ENCODE measurements at regions not wholly inside any gene's neighbourhood (a gene's known extent, or its start where the extent isn't known, plus 50 kb on each side); places are given as distances from the start of the nearest gene placed in this dataset.

DNA sequence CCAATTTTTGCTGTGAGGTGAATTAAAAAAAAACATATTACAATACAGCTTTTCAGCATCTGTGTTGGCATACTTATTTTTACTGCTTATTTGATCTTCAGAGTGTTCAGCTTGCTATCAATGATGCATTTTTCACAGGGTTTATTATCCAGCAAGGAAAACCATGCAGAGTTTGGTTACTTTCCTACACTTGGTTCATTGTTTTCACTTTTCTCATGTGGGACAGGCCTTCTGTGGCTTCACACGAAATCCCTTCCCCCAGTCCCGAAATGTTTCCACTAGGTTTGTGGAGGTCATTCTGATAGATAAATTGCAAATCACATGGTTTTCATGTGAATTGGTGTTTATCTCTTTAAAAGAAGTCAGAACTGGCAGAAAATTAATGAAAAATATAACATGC lies 205.8 kb downstream of the SPCS3 start:
- no peak for DNase-seq

DNA sequence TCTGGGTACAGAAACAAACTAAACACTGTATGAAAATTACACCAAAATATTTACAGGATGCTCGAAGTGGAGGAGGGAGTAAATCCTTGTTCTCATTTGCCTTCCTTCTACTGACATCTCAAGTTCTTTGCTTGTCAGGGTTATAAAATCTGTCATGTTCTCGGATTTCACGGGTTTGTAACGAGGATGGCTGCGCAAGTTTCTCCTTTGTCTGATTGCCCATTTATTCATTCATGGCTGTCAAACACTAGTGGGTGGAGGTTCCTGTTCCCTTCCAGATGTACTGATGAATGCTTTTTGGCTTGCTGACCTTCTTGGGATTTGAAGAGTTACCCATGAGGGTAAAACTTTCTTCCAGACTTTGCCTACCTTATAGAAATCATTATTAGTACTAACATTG lies 206.9 kb downstream of the SPCS3 start:
- DNase-seq = no peak

DNA sequence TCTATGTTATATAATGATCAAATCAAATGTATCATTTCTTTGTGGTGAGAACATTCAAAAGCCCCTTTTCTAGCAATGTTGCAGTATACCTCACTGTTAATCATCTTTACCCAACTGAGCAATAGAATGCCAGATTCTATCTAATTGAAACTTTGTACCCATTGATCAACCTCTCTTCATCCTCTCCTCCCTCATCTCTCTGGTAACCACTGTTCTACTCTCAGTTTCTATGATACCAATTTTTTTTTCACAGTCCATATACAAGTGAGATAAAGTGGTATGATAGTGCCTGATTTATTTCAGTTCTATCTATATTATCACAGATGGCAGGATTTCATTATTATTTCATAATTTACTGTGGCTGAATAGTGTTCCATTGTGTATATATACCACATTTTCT lies 209.8 kb downstream of the SPCS3 start:
- no peak for DNase-seq

DNA sequence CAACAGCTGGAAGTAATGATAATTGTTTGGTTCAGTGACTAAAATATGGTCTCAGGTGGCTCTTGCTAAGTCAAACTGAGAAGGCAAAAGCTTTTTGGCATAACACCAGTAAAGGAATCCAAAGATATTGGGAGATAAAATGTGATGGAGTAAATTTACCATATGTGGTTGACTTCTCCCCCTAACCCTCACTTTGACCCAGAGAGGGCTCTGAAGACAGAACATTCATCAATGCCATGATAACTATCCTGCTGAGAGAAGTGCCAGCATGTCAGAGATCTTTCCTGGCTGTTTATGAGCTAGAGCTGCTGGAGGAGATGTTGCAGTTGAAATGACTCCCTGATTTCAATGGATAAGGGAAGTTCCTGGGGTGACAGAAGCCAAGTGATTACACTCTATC lies 213.4 kb downstream of the SPCS3 start:
- DNase-seq = no peak

DNA sequence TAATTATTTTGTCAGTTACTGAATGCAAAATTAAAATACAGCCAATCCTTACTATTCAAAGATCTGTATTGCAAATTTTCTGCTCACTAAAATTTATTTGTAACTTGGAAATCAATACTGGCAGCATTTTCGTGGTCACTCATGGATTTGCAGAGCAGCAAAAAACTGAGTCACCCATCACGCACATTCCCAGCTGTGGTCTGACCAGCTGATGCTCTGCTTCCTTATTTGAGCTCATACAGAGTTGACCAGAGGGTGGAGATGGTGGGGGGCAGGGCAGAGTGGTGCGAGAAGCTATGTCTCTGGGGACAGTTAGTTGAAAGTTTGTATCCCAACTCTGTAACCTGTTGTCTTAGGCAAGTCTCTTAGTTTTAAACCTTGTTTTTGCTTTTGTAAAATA lies 214.8 kb downstream of the SPCS3 start:
- no peak for DNase-seq

DNA sequence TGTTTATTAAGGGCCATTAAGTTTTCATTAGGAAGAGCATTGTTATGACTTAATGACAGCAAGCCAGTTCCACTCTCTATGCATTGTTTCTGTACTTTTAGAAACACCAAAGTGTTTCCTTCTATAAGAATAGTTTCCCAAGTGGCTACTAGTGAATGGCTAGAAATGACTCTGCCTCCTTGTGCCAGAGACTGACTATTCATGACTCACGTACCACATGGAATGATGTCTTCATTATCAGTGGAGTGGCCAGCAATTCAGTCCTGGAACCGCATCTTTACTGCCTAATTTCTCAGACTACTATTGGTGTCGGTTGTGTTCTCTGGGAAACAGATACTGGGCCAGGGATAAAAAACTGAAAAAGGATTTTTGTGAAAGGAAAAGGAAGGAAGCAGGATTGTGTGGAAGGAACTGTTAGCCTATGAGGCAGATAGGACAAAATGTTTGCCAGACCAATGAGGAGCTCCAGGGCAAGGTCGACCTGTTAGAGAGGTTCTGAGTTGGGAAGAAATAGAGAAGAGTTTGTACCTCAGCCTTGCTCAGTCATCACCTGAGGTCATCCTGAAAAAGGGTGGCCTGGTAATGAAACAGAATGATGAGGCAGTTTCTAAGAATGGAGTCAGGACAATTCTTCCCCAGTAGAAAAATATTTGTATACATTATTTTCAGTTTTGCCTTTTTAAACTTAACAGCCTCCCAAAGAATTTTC lies 218.6 kb downstream of the SPCS3 start:
- DNase-seq = no peak

DNA sequence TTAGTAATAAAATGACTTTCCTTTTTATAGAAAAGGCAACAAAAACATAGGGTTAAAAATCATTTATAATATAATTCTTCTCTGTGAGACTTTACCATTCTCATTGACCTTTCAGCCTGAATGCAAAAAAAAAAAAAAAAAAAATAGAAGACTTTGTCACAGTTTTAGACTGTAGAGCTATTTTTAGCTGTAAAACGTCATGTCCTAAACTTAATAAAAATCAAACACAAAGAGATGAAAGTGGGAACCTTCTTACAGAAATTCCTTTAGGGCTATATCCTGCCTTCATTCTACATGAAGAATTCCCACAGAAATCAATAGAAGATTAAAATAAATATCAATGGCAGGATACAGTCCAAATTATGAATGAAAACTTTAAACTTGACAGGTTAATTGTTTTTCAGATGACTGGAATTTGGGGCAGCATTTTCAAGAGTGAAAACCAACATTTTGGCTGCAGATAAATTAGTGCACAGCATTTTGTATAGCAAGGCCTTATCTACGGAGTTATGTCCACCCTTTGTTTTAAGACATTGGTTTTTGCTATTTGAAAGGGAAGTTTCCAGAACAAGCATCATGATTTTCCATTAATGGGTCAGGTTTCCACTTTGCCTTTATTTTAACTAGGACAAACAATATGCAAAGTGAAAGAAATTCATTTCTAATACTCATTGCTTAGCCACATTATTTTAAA lies 219.5 kb downstream of the SPCS3 start:
- DNase-seq = no peak

DNA sequence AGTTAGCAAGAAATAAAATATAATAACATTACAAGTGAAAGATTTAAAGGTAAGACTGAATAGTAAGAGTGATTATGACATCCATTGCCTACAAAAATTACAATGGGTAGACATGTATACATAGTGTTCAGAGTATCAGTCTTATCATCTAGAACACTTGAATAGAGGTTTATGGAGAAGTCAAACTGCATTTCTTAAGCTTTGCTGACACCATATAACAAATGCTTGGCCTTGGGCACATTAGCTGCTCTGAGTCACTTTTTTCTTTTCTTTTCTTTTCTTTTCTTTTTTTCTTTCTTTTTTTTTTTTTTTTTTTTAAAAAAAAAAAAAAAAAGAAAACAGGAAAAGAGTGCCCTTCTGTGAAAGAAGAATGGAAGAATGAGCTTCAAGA lies 220.0 kb downstream of the SPCS3 start:
- DNase-seq = no peak

DNA sequence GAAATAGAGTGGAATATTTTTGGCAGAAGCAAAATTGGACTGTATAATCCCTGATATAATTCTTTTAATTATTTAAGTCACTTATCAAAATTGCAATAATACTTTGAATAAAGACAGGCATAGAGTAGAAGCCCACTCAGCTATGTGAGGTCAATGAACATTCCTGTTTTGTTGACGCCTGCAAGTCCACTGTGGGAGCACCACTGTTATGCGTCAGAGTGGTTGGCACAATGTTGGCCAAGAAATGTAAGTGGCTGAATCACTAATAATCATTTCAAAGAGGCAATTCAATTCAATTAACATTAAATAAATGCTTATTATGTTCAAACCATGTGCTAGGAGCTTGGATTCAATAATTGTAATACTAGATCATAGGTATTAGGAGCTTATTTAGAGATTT lies 221.0 kb downstream of the SPCS3 start:
- no peak for DNase-seq

DNA sequence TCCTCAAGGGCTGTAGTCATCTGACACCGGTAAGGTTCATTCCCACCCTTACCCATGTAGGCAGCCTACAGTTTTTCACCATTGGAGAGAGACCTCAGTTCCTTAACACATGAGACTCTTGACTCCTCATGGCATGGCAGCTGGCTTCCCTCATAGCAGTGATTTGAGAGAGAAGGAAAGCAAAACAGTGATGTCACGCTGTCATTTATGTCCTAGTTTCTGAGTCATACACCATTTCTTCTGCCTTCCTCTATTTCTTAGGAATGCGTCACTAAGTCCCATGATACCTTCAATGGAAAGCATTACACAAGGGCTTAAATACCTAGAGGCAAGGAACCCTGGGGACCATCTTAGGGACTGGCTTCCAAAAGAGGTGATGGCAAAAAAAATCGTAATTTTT lies 226.1 kb downstream of the SPCS3 start:
- no peak for DNase-seq

DNA sequence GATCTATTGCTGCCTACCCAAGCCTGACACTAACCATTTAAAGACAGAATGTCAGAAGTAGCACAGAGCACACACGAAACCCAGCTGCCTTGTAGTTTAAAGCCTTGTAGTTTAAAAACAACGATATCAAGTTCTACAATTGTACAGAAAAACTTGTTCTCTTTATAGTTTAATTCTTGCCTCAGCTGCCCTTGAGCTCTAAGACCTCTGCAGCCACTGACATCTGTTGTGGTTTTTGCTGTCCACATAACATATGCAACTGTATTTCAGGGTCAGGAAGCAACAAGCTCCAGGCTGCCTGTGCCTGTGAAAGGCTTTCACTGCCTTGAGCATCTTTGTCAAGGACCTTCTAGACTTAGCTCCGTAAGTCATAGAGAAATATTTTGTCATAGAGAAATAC lies 227.2 kb downstream of the SPCS3 start:
- DNase-seq = no peak

DNA sequence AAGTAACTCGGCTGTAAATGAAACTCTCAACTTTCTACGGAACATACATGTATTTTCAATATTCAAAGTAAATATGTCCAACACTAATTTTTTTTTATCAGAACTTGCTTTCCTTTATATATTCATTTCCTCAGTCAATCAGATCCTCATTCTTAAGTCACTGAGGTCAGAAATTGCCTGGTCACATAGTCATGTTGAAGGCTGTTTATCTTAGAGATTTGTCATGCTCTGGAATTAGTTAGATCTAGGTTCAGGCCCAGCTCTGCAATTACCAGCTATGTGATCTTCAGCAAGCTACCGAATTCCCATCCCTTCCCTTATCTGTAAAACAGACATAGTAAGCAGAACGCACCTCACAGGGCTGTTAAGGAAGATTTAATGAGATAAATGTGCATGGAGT lies 228.8 kb downstream of the SPCS3 start:
- DNase-seq = no peak

DNA sequence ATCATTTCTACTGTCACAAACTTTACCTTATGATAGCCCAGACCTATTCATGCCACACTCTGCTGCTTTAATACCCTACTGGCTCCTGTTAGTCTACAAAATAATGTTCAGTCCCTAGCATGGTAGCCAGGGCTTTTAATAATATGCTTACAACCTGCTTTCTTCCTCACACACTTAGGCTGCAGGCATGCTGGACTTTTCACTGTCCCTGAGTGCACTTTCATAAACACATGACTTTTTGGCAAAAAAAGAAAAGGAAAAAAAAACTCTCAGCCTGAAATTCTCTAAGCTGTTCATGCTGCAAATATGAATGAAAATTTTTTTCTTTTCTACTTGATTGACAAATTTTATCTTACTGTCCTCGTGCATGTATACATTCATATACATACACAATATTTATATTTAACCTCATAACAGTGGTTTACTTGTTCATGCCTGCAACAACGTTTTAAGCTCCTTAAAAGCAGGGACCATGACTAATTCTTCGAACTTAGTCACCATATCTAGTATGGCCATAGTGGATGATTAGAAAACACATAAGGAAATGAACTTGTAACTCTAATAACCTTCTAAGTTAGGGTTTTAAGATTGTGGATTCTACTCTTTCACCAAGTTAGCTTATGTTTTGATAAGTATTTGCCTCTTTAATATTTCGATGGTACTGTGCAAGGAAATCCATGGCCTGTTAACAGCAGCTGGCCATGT lies 229.5 kb downstream of the SPCS3 start:
- no peak for DNase-seq

DNA sequence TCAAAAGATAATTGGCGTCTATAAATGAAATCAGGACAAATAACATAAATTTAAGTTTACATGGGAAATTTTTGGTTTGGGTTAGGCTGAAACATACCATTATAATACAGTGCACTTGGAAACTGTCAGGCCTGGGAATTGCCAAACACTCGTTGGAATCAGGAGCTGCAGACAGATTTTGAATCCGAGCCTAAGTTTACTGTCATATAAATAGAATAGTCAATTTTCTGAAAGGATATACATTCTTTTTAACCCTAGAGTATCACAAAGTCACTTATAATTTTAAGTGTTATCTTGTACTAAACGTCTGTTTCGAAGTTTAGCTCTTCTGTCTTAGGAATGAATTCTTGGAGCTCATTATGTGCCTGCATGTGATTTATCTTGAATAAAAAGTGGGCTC lies 234.1 kb downstream of the VEGFC start:
- no peak for DNase-seq

DNA sequence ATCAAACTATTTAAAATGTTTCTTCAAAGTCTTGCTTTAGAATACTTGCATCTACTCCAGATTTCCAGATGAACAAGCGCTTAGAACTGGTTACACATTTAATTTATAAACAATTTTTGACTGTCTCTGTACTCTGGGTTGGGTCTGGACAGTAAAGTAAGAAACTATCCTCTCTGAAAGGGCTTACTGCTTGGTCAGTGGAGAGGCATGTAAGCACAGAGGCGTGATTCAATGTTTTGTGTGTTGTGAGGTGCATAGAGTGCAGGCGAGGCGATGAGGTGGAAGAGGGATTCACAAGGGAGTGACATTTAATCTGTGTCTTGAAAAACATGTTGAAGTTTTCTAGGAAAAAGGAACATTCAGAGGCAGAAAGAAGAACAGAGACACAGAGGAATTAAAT lies 231.4 kb downstream of the VEGFC start:
- no peak for DNase-seq

DNA sequence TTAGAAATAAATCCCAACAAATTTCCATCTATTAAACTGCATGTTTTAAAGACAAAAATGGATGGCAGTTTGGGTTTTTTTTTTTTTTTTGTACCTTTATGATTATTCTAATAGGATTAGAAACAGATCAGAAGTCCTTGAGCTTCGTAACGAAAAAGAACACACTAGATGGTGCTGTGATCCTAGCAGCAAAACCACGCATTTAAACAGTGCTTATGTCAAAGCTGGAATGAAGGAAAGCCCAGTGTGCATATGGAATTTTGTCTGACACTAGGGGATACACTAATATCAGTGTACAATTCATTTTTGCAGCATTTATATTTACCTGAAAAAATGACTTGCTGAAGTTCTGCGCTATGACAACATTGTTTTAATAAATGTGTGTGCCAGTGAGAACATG lies 229.1 kb downstream of the VEGFC start:
- peak; percentile 19 for DNase-seq

DNA sequence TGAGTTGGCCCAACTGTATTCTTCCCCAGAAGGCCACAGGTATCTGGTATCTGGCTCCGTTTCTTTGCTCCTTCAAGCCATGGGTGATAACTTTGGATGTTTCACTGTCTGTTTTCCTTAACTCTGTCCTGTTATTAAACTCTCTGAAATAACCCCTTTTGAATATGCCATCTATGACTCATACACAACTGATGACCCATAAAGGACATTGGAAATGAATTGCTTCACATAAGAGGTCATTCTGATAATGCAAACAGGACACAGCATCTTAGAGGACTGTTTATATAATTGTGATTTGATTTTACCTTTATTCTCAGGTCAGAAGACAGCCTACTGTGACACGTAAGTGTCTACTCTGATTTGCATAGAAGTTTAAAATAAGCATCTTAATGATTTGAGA lies 227.7 kb downstream of the VEGFC start:
- no peak for DNase-seq

DNA sequence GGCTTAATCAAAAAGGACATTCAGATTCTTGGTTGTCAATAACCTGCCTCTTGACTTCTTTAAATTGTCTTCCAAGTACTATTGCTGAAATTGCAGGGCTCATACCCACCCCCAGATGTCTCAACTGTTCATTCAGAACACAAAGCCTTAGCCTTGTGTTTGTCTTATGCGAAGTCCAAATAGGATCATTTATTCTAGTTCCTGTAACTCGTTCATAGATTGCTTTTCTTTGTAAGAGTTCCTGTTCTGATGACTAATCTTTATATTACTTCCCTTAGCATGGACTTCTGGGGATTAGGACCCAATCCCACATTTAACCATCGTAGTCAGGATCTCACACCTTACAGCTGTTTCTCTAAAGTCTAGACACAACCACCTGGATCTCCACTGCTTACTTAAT lies 226.0 kb downstream of the VEGFC start:
- DNase-seq = no peak

DNA sequence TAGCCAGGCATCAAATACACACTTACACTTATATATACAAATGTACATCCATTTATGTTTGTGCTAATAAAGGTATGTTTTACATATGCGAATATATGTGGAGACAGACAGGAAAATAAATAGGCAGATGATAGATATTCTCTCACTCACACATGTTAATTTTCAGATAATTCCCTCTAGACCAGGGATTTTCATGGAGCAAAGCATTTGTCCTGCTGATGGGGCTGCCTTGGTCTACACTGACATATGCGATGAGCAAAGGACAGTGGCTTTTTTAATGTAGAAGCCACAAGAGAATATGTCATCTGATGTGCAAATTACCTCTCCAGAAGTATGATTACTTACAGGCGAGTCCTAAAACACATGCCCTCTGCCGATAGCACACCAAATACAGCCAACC lies 224.5 kb downstream of the VEGFC start:
- DNase-seq = no peak

DNA sequence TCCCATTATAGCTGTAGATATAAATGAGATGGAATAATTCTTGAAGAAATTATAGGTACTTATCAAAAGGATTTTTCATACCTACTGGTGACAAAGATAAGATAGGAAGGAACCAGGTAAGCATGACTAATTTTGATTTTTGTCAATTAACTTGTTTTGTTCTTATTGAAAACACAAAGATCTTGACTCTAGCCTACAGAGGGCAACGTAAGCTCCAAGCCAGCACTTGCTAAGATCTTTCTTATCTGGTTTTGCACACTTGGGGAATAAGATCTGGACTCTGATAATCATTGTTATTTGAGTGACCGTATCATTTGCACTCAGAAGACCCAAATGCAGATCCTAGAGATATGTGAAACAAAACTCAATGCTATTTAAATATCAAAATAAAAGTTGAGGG lies 223.4 kb downstream of the VEGFC start:
- DNase-seq = no peak

DNA sequence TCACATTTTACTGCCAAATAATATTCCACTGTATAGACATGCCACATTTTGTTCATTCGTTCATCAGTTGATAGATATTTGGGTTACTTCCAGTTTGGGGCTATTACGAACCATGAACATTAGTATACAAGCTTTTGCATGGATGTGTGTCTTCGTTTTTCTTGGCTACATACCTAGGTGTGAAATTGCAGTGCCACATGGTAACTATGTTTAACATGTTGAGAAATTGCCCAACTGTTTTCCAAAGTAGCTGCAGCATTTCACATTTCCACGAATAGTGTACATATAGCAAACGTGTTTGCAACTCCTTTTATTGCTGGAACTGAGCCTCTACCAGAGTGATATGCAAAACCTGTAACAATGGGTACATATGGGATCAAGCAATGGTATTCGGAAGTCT lies 221.5 kb downstream of the VEGFC start:
- DNase-seq = no peak

DNA sequence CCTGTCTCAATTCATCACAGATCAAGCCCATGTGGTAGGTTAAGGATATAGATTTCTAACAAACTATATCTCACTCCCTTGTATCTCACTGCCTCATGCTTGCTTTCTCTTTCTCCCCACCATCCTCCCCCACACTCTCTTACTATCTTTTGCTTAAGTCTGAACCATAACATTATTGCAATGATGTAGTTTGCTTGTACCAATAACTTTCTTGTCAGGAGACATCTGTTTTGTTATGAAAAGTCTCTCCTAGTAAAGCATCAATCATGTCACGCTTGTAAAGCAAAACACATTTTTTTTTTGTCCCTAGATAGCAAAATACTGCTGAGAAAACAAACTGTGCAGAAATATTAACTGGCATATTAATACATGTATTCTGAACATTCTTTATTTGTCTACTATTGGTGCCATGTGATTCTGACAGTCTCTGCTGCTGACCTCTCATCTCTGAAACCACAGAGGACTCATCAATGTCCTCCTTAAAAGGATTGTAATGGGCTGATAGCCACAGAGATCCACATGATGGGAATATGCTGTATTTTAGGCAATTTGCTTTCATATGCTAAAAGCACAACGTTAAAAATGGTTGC lies 217.5 kb downstream of the VEGFC start:
- no peak for DNase-seq

DNA sequence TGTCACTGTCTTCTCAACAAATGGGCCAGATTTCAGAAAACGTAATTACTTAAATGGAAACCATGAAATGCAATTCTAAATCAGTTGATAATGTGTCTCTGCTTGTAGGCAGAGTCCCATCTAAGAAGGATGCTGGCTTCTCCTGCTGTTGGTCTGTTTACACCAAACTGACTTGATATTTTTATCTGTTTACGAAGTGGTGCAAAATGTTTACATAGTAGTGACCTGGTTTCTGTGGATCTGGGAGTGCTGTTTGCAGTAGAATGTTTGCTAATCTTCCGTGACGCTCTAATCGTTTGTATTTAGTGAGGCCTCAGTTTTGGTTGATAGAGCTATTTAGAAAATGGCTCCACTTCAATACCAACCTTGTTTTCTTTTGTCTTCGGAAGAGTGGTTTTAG lies 213.5 kb downstream of the VEGFC start:
- DNase-seq = no peak

DNA sequence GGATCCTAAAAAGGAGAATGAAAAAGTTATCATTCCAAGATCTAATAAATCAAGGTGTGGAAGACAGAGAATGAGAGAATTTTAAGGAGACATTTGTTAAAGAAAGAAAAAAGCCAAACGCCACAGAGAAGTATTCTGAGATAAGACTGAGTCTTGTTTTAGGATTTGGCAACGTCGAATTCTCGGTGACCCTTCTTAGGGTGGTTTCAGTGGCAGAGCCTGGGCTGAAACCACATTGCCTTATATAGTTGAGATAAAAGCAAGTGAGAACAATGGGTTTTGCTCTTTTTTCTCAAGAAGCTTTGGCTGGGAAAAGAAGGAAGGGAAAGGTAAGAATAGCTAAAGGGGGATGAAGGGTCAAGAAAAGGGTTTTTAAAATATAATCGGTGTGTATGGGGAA lies 209.4 kb downstream of the VEGFC start:
- no peak for DNase-seq

Data from right hindlimb (tissue), 1 donor.